Stimulated activated CD8-positive, alpha-beta memory T cell treated with anti-CD3 and anti-CD28 coated beads, Interleukin-4, amount 100 ng/mL, for 24 hours (primary cell): ENCODE measurements at regions not wholly inside any gene's neighbourhood (a gene's known extent, or its start where the extent isn't known, plus 50 kb on each side); places are given as distances from the start of the nearest gene placed in this dataset.
"Not testable (repeated sequence)": the region's sequence is repeated elsewhere in the genome, so short reads cannot be mapped to it uniquely, and the experiment has no call there.

Experiments
- DNase-seq: peaks from one replicate; pipeline ENCODE4 v3.0.0-alpha.2; 2020; ENCODE audit warnings: low read depth

- no peak for DNase-seq
Measured at GRCh38 chr4:154030746-154031145, 241.9 kb upstream of the SFRP2 start.

DNA sequence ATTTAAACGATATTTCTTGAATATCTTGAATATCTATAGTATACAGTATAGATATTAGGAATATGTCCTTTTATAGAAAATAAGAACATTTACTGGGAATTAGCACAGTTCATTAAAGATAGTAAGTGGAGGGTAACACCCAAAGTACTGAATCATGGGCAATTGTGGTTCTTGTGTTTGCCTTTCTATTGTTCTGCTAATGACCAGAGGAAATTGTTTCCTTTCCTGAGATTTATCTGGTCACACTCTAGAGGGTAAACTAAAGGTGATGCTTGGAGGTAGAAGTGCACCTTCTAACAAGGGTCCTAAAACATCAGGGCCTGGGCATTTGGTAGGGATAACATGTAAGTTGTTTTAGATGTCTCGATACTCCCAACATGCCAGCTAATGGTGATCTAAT is 241.3 kb upstream of the SFRP2 start:
- no peak for DNase-seq

- no peak for DNase-seq
Measured at GRCh38 chr4:154029171-154029570, 240.3 kb upstream of the SFRP2 start.

GRCh38 chr4:154025110-154025509 is 236.2 kb upstream of the SFRP2 start:
- no peak for DNase-seq

DNA sequence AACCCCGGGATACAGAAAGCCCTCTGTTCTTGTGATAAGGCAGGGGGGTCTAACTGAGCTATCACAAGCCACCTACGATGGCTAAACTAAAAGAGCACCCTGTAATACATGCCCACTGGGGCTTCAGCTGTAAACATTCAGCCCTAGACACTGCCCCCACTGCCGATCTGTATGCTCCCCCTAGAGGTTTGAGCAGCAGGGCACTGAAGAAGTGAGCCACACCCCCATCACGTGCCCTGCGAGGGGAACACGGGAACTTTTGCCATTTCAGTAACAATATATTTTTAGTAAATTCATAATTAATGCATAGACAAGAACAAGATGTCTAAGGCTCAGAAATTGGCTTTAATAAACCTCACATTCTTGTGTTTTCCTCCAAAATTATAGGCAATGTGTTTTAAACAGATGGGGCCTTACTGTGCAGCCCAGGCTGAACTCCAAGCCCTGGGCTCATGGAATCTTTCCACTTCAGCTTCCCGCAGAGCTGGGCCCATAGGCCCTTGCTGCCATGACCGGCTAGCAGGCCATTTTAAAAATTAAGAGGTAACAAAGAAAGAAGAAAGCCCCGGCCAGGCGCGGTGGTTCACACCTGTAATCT is 235.3 kb upstream of the SFRP2 start:
- no peak for DNase-seq

GRCh38 chr4:154023671-154024070 is 234.8 kb upstream of the SFRP2 start:
- DNase-seq, result not testable (repeated sequence)

DNA sequence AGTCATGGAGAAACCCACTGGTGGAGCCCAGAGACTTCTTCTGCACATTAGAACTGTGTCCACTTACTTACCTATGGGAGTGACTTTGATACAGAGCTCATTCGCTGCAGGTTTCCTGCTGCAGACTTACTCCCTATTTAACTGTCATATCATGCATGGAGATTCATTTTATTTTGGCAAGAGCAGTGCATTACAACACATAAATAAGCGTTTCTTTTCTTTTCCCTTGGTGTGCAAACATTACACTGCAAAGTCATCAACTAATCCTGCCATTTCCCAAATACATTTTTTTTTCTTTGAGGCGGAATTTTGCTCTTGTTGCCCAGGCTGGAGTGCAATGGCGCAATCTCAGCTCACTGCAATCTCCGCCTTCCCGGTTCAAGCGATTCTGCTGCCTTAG is 230.9 kb upstream of the SFRP2 start:
- DNase-seq, result no peak

GRCh38 chr4:154018659-154019058 is 229.8 kb upstream of the SFRP2 start:
- DNase-seq, result peak; percentile 15

GRCh38 chr4:154015578-154015977 is 226.7 kb upstream of the SFRP2 start:
- DNase-seq, result no peak

- DNase-seq, result no peak
Measured at GRCh38 chr4:154014407-154015321, 225.8 kb upstream of the SFRP2 start.

- no peak for DNase-seq
Measured at GRCh38 chr4:154013576-154013975, 224.7 kb upstream of the SFRP2 start.

- DNase-seq, result no peak
Measured at GRCh38 chr4:154010371-154010770, 221.5 kb upstream of the SFRP2 start.

DNA sequence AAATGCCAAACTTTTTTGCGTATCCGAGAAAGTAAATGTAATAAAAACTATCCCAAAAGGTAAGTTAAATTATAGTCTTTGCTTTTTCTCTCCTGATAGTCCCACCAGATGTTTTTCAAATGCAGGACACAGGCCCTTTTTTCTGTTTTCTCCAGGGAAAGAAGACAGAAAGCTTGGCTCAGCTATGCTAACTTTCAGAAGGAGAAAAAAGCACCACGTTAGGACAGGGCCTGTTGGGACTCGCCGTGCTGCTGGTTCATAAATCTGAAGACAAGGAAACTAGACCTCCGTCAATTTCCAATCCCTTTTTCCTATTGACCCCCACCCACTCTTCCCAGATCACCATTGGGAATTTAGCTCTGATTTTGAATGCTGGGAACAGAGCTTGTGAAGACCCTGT is 220.9 kb upstream of the SFRP2 start:
- DNase-seq, result no peak

DNA sequence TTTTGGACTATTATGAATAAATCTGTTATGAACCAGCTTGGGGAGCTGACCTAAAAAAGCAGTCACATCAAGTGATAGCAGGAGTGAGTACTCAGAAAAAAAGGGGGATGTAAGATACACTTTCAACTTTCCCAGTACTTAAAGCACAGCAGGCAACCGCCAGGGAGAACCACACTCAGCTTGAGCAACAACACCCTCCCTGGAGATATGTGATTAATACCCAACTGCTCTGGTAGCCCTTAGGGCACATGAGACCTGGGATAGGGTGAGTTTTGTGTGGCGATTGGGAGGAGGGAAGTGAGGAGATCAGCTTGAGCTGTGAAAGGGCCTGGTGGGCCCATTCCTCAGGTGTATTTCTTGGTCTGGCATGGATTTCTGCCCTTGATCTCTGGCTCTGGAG is 220.3 kb upstream of the SFRP2 start:
- DNase-seq, result no peak

DNA sequence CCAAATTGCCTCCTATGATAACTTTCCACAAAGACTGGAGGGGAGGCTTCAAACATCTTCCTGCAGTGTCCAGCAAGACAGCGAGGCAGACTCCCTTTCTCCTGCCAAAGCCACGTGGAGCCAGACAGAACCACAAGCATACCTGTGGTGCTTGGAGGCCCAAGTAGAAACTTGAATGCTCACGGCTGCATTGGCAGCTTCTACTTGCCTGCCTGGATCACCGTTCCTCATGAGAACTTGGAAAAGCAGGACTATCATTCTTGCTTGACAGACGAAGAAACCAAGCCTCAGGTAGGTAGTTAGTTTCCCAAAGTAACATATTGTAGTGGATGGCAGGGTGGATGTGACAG is 216.3 kb upstream of the SFRP2 start:
- DNase-seq, result no peak

DNA sequence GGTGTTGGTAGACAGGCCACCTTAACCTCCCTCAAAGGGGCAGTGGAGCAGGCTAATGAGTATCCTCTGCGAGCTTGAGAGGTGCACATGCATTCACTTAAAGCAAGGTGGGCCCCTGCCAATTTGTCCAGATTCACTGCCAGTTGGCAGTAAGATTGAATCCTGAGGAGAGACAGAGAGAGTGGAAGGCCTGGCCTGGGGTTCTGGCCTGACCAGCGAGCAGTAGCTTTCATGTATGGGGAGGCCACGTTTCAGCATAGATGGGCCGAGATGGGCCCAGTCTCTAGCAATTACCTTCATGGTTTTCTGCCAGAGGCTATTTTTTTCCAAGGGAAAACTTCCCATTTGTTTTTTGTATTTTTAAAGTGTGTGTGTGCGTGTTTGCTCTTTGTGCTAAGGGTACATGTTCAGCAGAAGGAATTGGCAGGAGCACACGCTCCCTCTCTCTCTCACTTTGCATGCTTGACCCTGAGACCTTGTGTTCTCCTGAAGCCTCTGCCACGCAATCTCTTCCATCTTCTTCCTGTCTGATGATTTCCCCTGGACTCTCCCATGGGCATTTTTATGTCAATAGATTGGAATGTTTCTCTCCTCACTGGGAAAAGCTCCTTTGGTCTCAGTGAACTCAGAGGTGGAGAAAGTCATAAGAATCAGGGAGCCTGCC is 215.8 kb upstream of the SFRP2 start:
- no peak for DNase-seq

DNA sequence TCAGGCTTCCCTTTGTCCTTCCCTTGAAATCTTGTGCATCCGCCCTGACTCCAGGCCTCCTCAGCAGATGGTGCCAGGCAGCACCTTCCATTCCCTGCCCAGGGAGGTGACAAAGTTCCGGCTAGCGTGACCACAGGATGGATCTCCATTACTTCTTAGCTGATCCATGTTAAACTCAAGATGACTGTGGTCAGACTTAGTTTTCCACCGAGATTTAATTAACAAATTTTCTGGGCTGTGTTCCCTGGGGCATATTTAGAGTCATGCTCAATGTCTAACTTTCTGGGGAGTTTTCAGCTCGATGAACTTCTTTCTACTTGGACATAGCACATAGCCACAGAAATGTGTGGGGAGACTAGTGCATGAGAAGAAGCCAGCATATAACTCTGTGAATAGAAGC is 215.1 kb upstream of the SFRP2 start:
- DNase-seq, result no peak

DNA sequence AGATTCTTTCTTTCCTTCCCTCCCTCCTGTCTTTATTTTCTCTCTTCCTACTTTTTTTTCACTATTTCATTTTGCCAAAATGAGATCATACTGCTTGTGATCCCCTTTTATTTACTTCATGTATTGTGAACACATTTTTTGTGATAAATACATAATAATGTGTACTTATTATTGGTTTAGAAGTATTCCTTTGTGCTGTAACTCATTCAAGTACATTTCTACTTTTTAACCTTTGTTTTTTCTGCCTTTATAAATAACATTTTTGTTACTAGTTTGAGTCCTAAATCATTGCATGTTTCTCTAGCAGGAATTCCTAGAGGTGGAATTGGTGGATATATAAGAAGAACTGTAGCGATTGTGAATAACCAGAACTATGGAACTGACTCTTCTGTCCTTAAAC is 214.5 kb upstream of the SFRP2 start:
- no peak for DNase-seq

DNA sequence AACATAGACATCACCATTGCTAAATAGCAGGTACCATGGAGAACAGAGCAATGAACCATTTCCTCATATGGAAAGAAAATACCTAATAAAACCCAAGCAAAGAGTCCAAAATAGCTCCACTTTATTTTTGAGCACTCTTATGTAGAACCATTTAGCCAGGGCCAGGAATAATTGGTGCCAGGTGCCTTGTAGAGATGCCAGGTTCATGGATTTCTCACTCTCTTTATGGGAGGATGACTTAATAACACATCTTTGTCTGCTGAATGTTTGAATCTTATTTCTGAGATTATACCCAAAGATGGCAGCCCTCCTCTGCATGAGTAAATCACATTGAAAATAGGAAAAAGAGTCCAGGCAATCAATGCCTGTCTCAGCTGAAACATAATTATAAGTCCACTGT is 212.3 kb upstream of the SFRP2 start:
- no peak for DNase-seq

DNA sequence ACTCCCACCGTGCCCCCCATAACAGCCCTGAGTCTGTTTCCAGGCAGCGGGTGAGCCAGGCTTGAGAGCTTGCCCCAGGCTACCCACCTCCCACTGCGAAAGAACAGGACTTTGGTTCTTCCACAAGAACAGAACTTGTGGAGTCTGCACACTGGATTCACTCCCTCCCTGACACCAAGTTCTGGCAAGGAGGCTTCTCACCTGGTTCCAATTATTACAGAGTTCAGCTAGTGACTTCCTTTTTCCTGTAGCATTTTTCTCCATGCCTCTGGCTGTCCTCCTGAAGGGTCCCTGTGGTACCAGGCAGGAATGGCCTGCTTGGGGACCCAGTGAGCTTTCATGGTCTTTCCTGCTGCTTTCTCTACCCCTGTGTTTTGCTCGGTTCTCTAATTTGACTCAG is 208.6 kb upstream of the SFRP2 start:
- no peak for DNase-seq

DNA sequence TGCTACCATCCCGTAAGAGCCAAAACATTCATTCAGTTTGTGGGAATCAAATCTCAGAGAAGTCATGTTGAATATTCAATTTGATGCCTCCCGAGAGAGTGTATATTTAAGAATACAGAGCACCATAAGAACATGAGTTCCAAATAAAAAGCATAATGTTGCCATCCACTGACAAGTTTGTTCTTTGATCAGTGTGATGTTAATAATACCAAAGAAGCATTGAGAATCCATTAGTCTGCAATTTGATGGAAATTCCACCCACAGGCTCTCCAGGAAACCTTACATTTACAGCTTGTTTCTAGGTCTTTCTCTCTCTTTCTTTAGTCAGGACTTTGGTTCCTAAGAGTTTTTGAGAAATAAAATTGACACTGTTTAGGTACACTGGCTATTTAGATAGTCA is 200.6 kb upstream of the SFRP2 start:
- DNase-seq, result no peak

- no peak for DNase-seq
Measured at GRCh38 chr4:153988492-153989363, 199.8 kb upstream of the SFRP2 start.
